Upper lobe of right lung (tissue), 1 donor: ENCODE measurements at regions not wholly inside any gene's neighbourhood (a gene's known extent, or its start where the extent isn't known, plus 50 kb on each side); places are given as distances from the start of the nearest gene placed in this dataset.

Source experiments
- ATAC-seq: fragments of 200-7000 bp; cut with Tn5 transposase; one replicate; pipeline ENCODE4 v1.9.1; 2020; ENCODE audit warnings: mild to moderate bottlenecking, moderate library complexity
- DNase-seq: peaks from one replicate; pipeline ENCODE4 v3.0.0-alpha.2; 2020
- H3K27ac ChIP-seq: fragments of 200-600 bp; one replicate; pipeline ENCODE4 v1.8.0; 2022
- H3K27me3 ChIP-seq: fragments of 200-600 bp; one replicate; pipeline ENCODE4 v1.8.0; 2022; ENCODE audit warnings: mild to moderate bottlenecking
- H3K36me3 ChIP-seq: fragments of 200-600 bp; one replicate; pipeline ENCODE4 v1.8.0; 2022
- H3K4me1 ChIP-seq: fragments of 200-600 bp; one replicate; pipeline ENCODE4 v1.8.0; 2022
- H3K4me3 ChIP-seq: fragments of 200-600 bp; one replicate; pipeline ENCODE4 v1.8.0; 2022; ENCODE audit warnings: mild to moderate bottlenecking
- H3K9me3 ChIP-seq: fragments of 200-600 bp; one replicate; pipeline ENCODE4 v1.8.0; 2022
- CTCF ChIP-seq: fragments of 200-600 bp; IDR thresholded peaks from one replicate; pipeline ENCODE4 v1.8.0; 2022; ENCODE audit warnings: antibody characterized with exemption
- intact Hi-C: fragments of 100-400 bp; cut with DNase I; formaldehyde crosslinking; loops from one replicate; pipeline ENCODE4 v1.11.0; 2022
- donor health status: DM: no; HTN: yes; CAD: no; lungs with severe emphysema.

- no peak for DNase-seq
- H3K27me3 ChIP-seq, result no peaks in the 10 kb centered on the region
- intact Hi-C loops, result no loop called here
- ATAC-seq, result no peak
- H3K27ac ChIP-seq, result no peak overlapping the region
- no peak overlapping the region for H3K4me3 ChIP-seq
- H3K4me1 ChIP-seq, result no peaks in the 10 kb centered on the region
- no peak for TF ChIP-seq CTCF
- no peaks in the 10 kb centered on the region for H3K36me3 ChIP-seq
- H3K9me3 ChIP-seq, result no peaks in the 10 kb centered on the region
Measured at GRCh38 chr16:35295856-35296255, 1836.4 kb downstream of the TP53TG3F start.

GRCh38 chr16:35296962-35297653 lies 1837.7 kb downstream of the TP53TG3F start:
- no peaks in the 10 kb centered on the region for H3K36me3 ChIP-seq
- intact Hi-C loops, result no loop called here
- H3K27me3 ChIP-seq, result no peaks in the 10 kb centered on the region
- H3K27ac ChIP-seq, result no peak overlapping the region
- DNase-seq (no peak), ATAC-seq (no peak)
- H3K4me3 ChIP-seq, result no peak overlapping the region
- H3K4me1 ChIP-seq, result no peaks in the 10 kb centered on the region
- no peak for TF ChIP-seq CTCF
- H3K9me3 ChIP-seq, result no peaks in the 10 kb centered on the region

- intact Hi-C loops, result no loop called here
- ATAC-seq, result peak; percentile 48
- Histone ChIP-seq H3K36me3 (no peaks in the 10 kb centered on the region), H3K27ac (no peak overlapping the region), H3K4me3 (no peak overlapping the region), H3K27me3 (no peaks in the 10 kb centered on the region), H3K9me3 (no peaks in the 10 kb centered on the region), H3K4me1 (no peaks in the 10 kb centered on the region)
- no peak for DNase-seq
- TF ChIP-seq CTCF, result no peak
Measured at GRCh38 chr16:35298460-35299243, 1839.2 kb downstream of the TP53TG3F start.

- Histone ChIP-seq H3K27me3 (no peaks in the 10 kb centered on the region), H3K27ac (no peak overlapping the region), H3K4me1 (no peaks in the 10 kb centered on the region), H3K9me3 (no peaks in the 10 kb centered on the region), H3K36me3 (no peaks in the 10 kb centered on the region), H3K4me3 (no peak overlapping the region)
- DNase-seq (no peak), ATAC-seq (no peak)
- intact Hi-C loops, result no loop called here
- no peak for TF ChIP-seq CTCF
Measured at GRCh38 chr16:35302859-35303258, 1843.4 kb downstream of the TP53TG3F start.

- TF ChIP-seq CTCF, result no peak
- no peak for DNase-seq
- intact Hi-C loops, result no loop called here
- no peak for ATAC-seq
- Histone ChIP-seq H3K4me3 (no peak overlapping the region), H3K27ac (no peak overlapping the region), H3K27me3 (no peaks in the 10 kb centered on the region), H3K9me3 (no peaks in the 10 kb centered on the region), H3K4me1 (no peaks in the 10 kb centered on the region), H3K36me3 (no peaks in the 10 kb centered on the region)
Measured at GRCh38 chr16:35305476-35305875, 1846.1 kb downstream of the TP53TG3F start.
